Peyer's patch (tissue), 4 donors: ENCODE measurements at regions not wholly inside any gene's neighbourhood (a gene's known extent, or its start where the extent isn't known, plus 50 kb on each side); places are given as distances from the start of the nearest gene placed in this dataset.

Experiments used
- DNase-seq, 3 donors: peaks; one replicate each; pipeline ENCODE4 v3.0.0-alpha.2; 2017 to 2019
- H3K27ac ChIP-seq, 4 donors: fragments of 200-600 bp; sonication (generic); one replicate each; pipeline ENCODE4 v1.5.1; 2016 to 2019
- H3K27me3 ChIP-seq, 2 donors: fragments of 200-600 bp; sonication (generic); one replicate each; pipeline ENCODE4 v1.5.1; 2019
- H3K36me3 ChIP-seq, 3 donors: fragments of 200-600 bp; sonication (generic); one replicate each; pipeline ENCODE4 v1.5.1; 2016 to 2019
- H3K4me1 ChIP-seq, 4 donors: fragments of 200-600 bp; sonication (generic); one replicate each; pipeline ENCODE4 v1.5.1; 2016 to 2019
- H3K4me3 ChIP-seq, 4 donors: fragments of 200-600 bp; sonication (generic); 1 replicate in 3 of 4; 2 replicates in 1 of 4; pipeline ENCODE4 v1.5.1; 2016 to 2019; ENCODE audit warnings: mild to moderate bottlenecking in 1 of 4
- H3K9me3 ChIP-seq, 4 donors: fragments of 200-600 bp; sonication (generic); one replicate each; pipeline ENCODE4 v1.5.1; 2016 to 2019; ENCODE audit warnings: mild to moderate bottlenecking in 1 of 4
- POLR2A ChIP-seq, 2 donors: fragments of 450-650 bp; IDR thresholded peaks; one replicate each; pipeline ENCODE4 v1.5.1; 2017; ENCODE audit warnings: antibody characterized with exemption in 2 of 2, mild to moderate bottlenecking in 2 of 2, moderate library complexity in 2 of 2
- TF ChIP-seq, protein P1 (sequence below), 6 experiments: fragments of 450-650 bp in 4 of 6; fragments of 200-600 bp in 2 of 6; sonication (generic) in 1 of 6; IDR thresholded peaks; one replicate each; pipeline ENCODE4 v1.5.1; 2017 to 2019; ENCODE audit warnings: antibody characterized with exemption in 6 of 6, mild to moderate bottlenecking in 3 of 6, moderate library complexity in 1 of 6

DNA sequence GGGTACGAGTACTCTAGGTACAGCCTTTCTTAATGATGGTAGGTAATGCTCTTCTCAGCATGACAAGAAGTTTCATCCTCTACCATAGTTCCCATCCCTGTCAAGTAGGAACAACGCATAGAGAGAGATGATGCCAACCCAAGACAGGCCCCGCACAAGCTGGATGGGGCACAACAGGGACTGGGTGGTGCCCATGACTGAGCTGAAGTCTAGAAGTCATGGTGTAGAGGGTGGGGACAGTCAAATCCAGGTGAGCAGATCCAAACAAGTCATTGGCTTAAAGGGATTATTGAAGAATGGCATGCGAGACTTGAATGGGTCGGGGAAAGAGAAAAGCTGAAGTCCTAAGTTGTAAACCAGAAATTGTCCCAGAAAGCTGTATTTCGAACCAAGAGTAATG is 84.2 kb upstream of the MDM1 start:
- Histone ChIP-seq H3K4me3 (no peak overlapping the region), H3K27me3 (no peaks in the 10 kb centered on the region), H3K36me3 (no peaks in the 10 kb centered on the region), H3K4me1 (peaks cover 0 to 5% (median 0%) of the 10 kb centered on the region in 4 donors), H3K27ac (no peak overlapping the region), H3K9me3 (no peaks in the 10 kb centered on the region)
- TF ChIP-seq POLR2A (IDR thresholded peaks at IDR 0.05): no peak
- TF ChIP-seq, protein P1, sequence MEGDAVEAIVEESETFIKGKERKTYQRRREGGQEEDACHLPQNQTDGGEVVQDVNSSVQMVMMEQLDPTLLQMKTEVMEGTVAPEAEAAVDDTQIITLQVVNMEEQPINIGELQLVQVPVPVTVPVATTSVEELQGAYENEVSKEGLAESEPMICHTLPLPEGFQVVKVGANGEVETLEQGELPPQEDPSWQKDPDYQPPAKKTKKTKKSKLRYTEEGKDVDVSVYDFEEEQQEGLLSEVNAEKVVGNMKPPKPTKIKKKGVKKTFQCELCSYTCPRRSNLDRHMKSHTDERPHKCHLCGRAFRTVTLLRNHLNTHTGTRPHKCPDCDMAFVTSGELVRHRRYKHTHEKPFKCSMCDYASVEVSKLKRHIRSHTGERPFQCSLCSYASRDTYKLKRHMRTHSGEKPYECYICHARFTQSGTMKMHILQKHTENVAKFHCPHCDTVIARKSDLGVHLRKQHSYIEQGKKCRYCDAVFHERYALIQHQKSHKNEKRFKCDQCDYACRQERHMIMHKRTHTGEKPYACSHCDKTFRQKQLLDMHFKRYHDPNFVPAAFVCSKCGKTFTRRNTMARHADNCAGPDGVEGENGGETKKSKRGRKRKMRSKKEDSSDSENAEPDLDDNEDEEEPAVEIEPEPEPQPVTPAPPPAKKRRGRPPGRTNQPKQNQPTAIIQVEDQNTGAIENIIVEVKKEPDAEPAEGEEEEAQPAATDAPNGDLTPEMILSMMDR (IDR thresholded peaks at IDR 0.05): no peak
- DNase-seq: no peak

GRCh38 chr12:68416826-68417225 is 84.7 kb upstream of the MDM1 start:
- Histone ChIP-seq H3K4me3 (no peak overlapping the region), H3K4me1 (peaks cover 0 to 5% (median 0%) of the 10 kb centered on the region in 4 donors), H3K36me3 (no peaks in the 10 kb centered on the region), H3K27me3 (no peaks in the 10 kb centered on the region), H3K27ac (no peak overlapping the region), H3K9me3 (no peaks in the 10 kb centered on the region)
- TF ChIP-seq POLR2A (IDR thresholded peaks at IDR 0.05): no peak
- TF ChIP-seq, protein P1 (IDR thresholded peaks at IDR 0.05): no peak
- no peak for DNase-seq

- no peaks in the 10 kb centered on the region for H3K27me3 ChIP-seq
- H3K9me3 ChIP-seq: no peaks in the 10 kb centered on the region
- TF ChIP-seq, protein P1 (IDR thresholded peaks at IDR 0.05): no peak
- no peak for TF ChIP-seq POLR2A (IDR thresholded peaks at IDR 0.05)
- H3K4me1 ChIP-seq: peaks cover 0 to 5% (median 0%) of the 10 kb centered on the region in 4 donors
- H3K27ac ChIP-seq: no peak overlapping the region
- H3K4me3 ChIP-seq: no peak overlapping the region
- H3K36me3 ChIP-seq: no peaks in the 10 kb centered on the region
- DNase-seq: no peak
These were observed 85.9 kb upstream of the MDM1 start for GRCh38 chr12:68418137-68418460.

DNA sequence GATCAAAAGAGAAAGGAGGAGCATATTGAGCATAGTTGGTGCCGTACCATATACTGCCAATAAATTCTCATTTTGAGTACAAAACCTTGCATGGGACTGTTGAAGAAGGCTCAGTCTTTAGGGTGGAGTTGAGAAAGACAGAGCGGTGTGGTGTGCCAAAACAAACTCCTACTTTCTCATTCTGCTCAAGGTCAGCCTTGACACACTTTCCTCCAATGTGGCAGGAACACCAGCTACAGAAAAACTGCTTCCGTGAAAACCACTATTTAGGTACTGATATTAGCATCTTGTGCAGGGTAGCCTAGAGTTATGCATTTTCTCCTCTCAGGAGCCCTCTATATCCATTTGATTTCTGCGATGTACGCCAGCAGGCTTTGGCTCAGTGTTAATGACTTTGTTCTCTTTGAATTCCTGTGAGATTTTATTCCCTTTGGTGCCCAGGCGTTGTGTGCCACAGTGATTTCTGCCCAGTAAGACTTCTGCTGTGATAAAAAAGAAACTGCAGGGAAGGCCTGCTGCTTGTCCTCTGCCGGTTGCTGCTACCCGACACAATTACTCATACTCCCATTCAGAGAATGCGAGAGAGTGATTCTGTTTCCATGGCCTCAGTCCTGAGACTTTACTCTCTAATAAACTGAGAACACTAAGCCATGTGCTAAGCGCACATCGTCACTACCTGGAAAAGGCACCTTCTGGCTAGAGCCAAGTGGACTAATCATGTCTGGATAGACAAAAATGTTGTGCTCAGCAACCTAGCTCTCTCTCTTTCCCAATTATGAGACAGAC is 88.3 kb upstream of the MDM1 start:
- Histone ChIP-seq H3K4me3 (no peak overlapping the region), H3K4me1 (peaks cover 0 to 5% (median 0%) of the 10 kb centered on the region in 4 donors), H3K27ac (peak overlapping the region in 2 of 4 donors; percentile 57 to 66), H3K36me3 (no peaks in the 10 kb centered on the region), H3K9me3 (no peaks in the 10 kb centered on the region), H3K27me3 (no peaks in the 10 kb centered on the region)
- DNase-seq: no peak
- TF ChIP-seq POLR2A (IDR thresholded peaks at IDR 0.05): no peak
- TF ChIP-seq, protein P1 (IDR thresholded peaks at IDR 0.05): no peak

- H3K4me3 ChIP-seq: no peak overlapping the region
- DNase-seq: no peak
- peak overlapping the region in 1 of 4 donors; percentile 33 for H3K27ac ChIP-seq
- no peaks in the 10 kb centered on the region for H3K9me3 ChIP-seq
- no peaks in the 10 kb centered on the region for H3K27me3 ChIP-seq
- H3K36me3 ChIP-seq: no peaks in the 10 kb centered on the region
- no peak for TF ChIP-seq POLR2A (IDR thresholded peaks at IDR 0.05)
- TF ChIP-seq, protein P1 (IDR thresholded peaks at IDR 0.05): no peak
- H3K4me1 ChIP-seq: peaks cover 0 to 5% (median 0%) of the 10 kb centered on the region in 4 donors
These were observed 90.0 kb upstream of the MDM1 start for GRCh38 chr12:68422159-68422558.
